ENCODE measurements at regions not wholly inside any gene's neighbourhood (a gene's known extent, or its start where the extent isn't known, plus 50 kb on each side); places are given as distances from the start of the nearest gene placed in this dataset.

- TF ChIP-seq, protein P1, sequence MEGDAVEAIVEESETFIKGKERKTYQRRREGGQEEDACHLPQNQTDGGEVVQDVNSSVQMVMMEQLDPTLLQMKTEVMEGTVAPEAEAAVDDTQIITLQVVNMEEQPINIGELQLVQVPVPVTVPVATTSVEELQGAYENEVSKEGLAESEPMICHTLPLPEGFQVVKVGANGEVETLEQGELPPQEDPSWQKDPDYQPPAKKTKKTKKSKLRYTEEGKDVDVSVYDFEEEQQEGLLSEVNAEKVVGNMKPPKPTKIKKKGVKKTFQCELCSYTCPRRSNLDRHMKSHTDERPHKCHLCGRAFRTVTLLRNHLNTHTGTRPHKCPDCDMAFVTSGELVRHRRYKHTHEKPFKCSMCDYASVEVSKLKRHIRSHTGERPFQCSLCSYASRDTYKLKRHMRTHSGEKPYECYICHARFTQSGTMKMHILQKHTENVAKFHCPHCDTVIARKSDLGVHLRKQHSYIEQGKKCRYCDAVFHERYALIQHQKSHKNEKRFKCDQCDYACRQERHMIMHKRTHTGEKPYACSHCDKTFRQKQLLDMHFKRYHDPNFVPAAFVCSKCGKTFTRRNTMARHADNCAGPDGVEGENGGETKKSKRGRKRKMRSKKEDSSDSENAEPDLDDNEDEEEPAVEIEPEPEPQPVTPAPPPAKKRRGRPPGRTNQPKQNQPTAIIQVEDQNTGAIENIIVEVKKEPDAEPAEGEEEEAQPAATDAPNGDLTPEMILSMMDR (IDR thresholded peaks at IDR 0.05; ENCODE audit: unreplicated experiment) = no peak
- Mint-ChIP-seq H3K4me1 (ENCODE audit: unreplicated experiment) (no peaks in the 10 kb centered on the region), H3K36me3 (ENCODE audit: low read depth, unreplicated experiment) (no peaks in the 10 kb centered on the region), H3K27ac (ENCODE audit: unreplicated experiment) (no peak overlapping the region), H3K27me3 (ENCODE audit: unreplicated experiment) (no peaks in the 10 kb centered on the region), H3K9me3 (ENCODE audit: unreplicated experiment) (no peaks in the 10 kb centered on the region), H3K4me3 (ENCODE audit: unreplicated experiment) (no peak overlapping the region)
- no peak for DNase-seq (ENCODE audit: low spot score)
These were observed 237.7 kb upstream of the ZFHX3 start for GRCh38 chr16:73285436-73286201.

DNA sequence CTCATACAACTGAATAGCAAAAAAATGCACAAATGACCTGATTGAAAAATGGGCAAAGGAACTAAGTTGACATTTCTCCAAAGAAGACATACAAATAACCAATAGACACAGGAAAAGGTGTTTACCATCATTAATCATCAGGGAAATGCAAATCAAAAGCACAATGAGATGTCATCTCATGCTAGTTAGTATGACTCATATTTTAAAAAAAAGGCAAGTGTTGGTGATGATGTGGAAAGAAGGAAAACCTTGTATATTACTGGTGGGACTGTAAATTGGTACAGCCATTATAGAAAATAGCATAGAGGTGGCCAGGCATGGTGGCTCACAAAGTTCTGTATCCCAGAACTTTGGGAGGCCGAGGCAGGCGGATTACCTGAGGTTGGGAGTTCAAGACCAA is 232.5 kb upstream of the ZFHX3 start:
- Mint-ChIP-seq H3K27ac (ENCODE audit: unreplicated experiment) (no peak overlapping the region), H3K36me3 (ENCODE audit: low read depth, unreplicated experiment) (no peaks in the 10 kb centered on the region), H3K27me3 (ENCODE audit: unreplicated experiment) (no peaks in the 10 kb centered on the region), H3K9me3 (ENCODE audit: unreplicated experiment) (no peaks in the 10 kb centered on the region), H3K4me1 (ENCODE audit: unreplicated experiment) (no peaks in the 10 kb centered on the region), H3K4me3 (ENCODE audit: unreplicated experiment) (no peak overlapping the region)
- TF ChIP-seq, protein P1 (IDR thresholded peaks at IDR 0.05; ENCODE audit: unreplicated experiment) = no peak
- no peak for DNase-seq (ENCODE audit: low spot score)

DNA sequence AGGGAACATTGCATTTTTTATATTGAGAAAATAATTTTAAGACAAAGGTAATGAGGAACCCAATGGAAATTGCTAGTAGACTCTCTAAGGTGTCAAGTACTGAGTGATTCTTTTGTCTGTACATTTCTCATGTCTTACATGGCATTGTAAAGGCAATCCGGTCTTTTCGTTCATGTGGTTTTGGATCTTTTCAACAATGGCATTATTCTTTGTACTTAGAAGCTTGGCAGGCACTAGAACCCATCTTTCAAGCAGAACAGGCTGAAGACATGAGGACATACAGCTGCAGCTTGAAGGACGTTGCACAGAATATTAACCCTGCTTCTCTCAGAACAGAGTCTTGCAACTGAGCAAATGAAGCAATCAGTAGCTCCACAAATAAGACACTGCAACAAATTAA is 231.5 kb upstream of the ZFHX3 start:
- no peaks in the 10 kb centered on the region for H3K36me3 Mint-ChIP-seq (ENCODE audit: low read depth, unreplicated experiment)
- DNase-seq (ENCODE audit: low spot score) = no peak
- no peaks in the 10 kb centered on the region for H3K27me3 Mint-ChIP-seq (ENCODE audit: unreplicated experiment)
- TF ChIP-seq, protein P1 (IDR thresholded peaks at IDR 0.05; ENCODE audit: unreplicated experiment) = no peak
- no peaks in the 10 kb centered on the region for H3K9me3 Mint-ChIP-seq (ENCODE audit: unreplicated experiment)
- H3K4me3 Mint-ChIP-seq (ENCODE audit: unreplicated experiment) = no peak overlapping the region
- H3K4me1 Mint-ChIP-seq (ENCODE audit: unreplicated experiment) = no peaks in the 10 kb centered on the region
- no peak overlapping the region for H3K27ac Mint-ChIP-seq (ENCODE audit: unreplicated experiment)

- no peaks in the 10 kb centered on the region for H3K9me3 Mint-ChIP-seq (ENCODE audit: unreplicated experiment)
- no peak overlapping the region for H3K27ac Mint-ChIP-seq (ENCODE audit: unreplicated experiment)
- no peaks in the 10 kb centered on the region for H3K27me3 Mint-ChIP-seq (ENCODE audit: unreplicated experiment)
- DNase-seq (ENCODE audit: low spot score) = no peak
- H3K36me3 Mint-ChIP-seq (ENCODE audit: low read depth, unreplicated experiment) = no peaks in the 10 kb centered on the region
- H3K4me1 Mint-ChIP-seq (ENCODE audit: unreplicated experiment) = no peaks in the 10 kb centered on the region
- TF ChIP-seq, protein P1 (IDR thresholded peaks at IDR 0.05; ENCODE audit: unreplicated experiment) = no peak
- no peak overlapping the region for H3K4me3 Mint-ChIP-seq (ENCODE audit: unreplicated experiment)
These were observed 229.1 kb upstream of the ZFHX3 start for GRCh38 chr16:73277071-73277470.

DNA sequence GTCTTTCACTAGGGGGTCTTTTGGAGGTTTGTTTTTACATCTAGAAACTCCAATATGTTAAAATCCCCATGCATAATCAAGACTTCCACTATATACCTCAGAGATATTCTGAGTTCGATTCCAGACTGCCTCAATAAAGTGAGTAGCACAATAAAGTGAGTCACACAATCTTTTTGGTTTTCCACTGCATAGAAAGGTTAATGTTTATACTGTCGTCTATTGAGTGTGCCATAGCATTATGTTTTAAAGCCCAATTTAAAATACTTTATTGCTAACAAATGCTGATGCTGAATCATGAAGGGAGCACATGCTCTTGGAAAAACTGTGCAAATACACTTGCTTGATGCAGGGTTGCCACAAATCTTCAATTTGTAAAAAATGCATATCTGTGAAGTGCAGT is 227.5 kb upstream of the ZFHX3 start:
- no peaks in the 10 kb centered on the region for H3K4me1 Mint-ChIP-seq (ENCODE audit: unreplicated experiment)
- TF ChIP-seq, protein P1 (IDR thresholded peaks at IDR 0.05; ENCODE audit: unreplicated experiment) = no peak

More for the DNA sequence above, 227.5 kb upstream of the ZFHX3 start:
- Mint-ChIP-seq H3K9me3 (ENCODE audit: unreplicated experiment) (no peaks in the 10 kb centered on the region), H3K4me3 (ENCODE audit: unreplicated experiment) (no peak overlapping the region), H3K27me3 (ENCODE audit: unreplicated experiment) (no peaks in the 10 kb centered on the region), H3K27ac (ENCODE audit: unreplicated experiment) (no peak overlapping the region), H3K36me3 (ENCODE audit: low read depth, unreplicated experiment) (no peaks in the 10 kb centered on the region)
- DNase-seq (ENCODE audit: low spot score) = no peak
